GM23248 (cell line): ENCODE measurements at regions not wholly inside any gene's neighbourhood (a gene's known extent, or its start where the extent isn't known, plus 50 kb on each side); places are given as distances from the start of the nearest gene placed in this dataset.

Experiments
- EZH2 ChIP-seq: fragments of 200-600 bp; sonication (generic); IDR thresholded peaks from 2 replicates; pipeline ENCODE4 v1.6.1; 2018; ENCODE audit warnings: antibody characterized with exemption, mild to moderate bottlenecking; ENCODE audit not compliant: insufficient read depth, poor library complexity, severe bottlenecking
- EZH2phosphoT487 ChIP-seq: fragments of 200-600 bp; sonication (generic); IDR thresholded peaks from 2 replicates; pipeline ENCODE4 v1.6.1; 2018; ENCODE audit warnings: antibody characterized with exemption, moderate library complexity, mild to moderate bottlenecking, low read depth; ENCODE audit not compliant: insufficient read depth

DNA sequence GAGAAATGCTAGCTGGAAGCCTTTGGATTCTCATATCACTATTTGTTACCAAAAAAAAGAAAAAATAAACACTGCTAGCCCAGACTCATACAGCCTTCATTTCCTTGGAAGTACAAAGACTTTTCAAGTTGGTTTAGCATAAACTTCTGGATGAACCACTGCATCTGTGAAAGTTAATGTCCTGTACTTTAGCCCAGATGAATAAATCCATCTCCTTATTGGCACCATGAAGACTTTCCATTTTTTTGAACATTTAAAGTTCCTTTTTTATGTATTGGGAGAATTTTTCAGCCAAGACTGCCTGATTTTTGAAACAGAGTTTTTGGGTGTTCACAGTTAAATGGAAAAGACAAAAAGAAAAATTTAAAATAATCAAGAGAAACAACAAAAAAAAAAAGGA, 184.0 kb upstream of the C1orf87 start:
- TF ChIP-seq EZH2 (no peak), EZH2phosphoT487 (no peak)
